Vagina (tissue), 2 donors: ENCODE measurements at regions not wholly inside any gene's neighbourhood (a gene's known extent, or its start where the extent isn't known, plus 50 kb on each side); places are given as distances from the start of the nearest gene placed in this dataset.
"Not testable (repeated sequence)": the region's sequence is repeated elsewhere in the genome, so short reads cannot be mapped to it uniquely, and the experiment has no call there.

Experiments used
- DNase-seq, 2 donors: peaks; one replicate each; pipeline ENCODE4 v3.0.0-alpha.2; 2017; ENCODE audit errors: extremely low spot score in 2 of 2
- H3K27ac ChIP-seq: fragments of 200-600 bp; sonication (generic); one replicate; pipeline ENCODE4 v1.5.1; 2019
- H3K27me3 ChIP-seq: fragments of 200-600 bp; sonication (generic); one replicate; pipeline ENCODE4 v1.5.1; 2019
- H3K36me3 ChIP-seq, 2 donors: fragments of 200-600 bp; sonication (generic); one replicate each; pipeline ENCODE4 v1.5.1; 2017 to 2019
- H3K4me1 ChIP-seq: fragments of 200-600 bp; sonication (generic); one replicate; pipeline ENCODE4 v1.5.1; 2019
- H3K4me3 ChIP-seq, 2 donors: fragments of 200-600 bp; sonication (generic); 1 replicate in 1 of 2; 2 replicates in 1 of 2; pipeline ENCODE4 v1.5.1; 2016 to 2019
- H3K9me3 ChIP-seq: fragments of 200-600 bp; sonication (generic); one replicate; pipeline ENCODE4 v1.5.1; 2019
- POLR2A ChIP-seq, 2 donors: fragments of 450-650 bp; IDR thresholded peaks; one replicate each; pipeline ENCODE4 v1.6.1; 2017; ENCODE audit warnings: antibody characterized with exemption in 2 of 2, mild to moderate bottlenecking in 2 of 2, moderate library complexity in 2 of 2
- POLR2AphosphoS5 ChIP-seq, 2 donors: sonication (generic); formaldehyde crosslinking; IDR thresholded peaks; one replicate each; pipeline ENCODE4 v1.9.0; 2017; ENCODE audit warnings: antibody characterized with exemption in 2 of 2, mild to moderate bottlenecking in 2 of 2, low read depth in 1 of 2; ENCODE audit not compliant: insufficient read depth in 1 of 2
- intact Hi-C: fragments of 100-400 bp; cut with DNase I; formaldehyde crosslinking; loops from one replicate; pipeline ENCODE4 v1.15.1; 2023
- TF ChIP-seq, protein P1 (sequence below), 3 experiments: fragments of 450-650 bp in 2 of 3; fragments of 200-600 bp in 1 of 3; sonication (generic) in 1 of 3; IDR thresholded peaks; one replicate each; pipeline ENCODE4 v1.5.1; 2017 to 2019; ENCODE audit warnings: antibody characterized with exemption in 3 of 3, mild to moderate bottlenecking in 2 of 3, moderate library complexity in 2 of 3

DNA sequence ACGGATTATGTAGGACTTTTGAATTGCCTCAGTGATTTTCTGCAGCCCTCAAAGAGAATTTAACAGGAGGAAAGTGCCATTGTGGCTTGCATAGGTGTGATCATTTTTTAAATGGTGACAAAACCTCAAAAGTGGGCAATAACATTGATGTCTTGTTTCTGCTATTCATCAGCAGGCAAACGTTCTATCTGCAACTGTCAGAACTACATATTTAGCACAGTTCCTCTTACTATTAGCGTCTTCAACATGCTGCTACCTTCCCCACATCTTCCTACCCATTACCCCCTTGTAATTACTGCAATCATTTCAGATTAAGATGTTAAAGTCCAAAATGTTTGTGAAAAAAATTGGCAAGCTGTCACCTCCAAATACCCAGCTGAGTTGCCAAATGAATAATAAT is 254.6 kb downstream of the SMARCA2 start:
- H3K27ac ChIP-seq: no peak overlapping the region
- H3K9me3 ChIP-seq: no peaks in the 10 kb centered on the region
- no peaks in the 10 kb centered on the region for H3K27me3 ChIP-seq
- intact Hi-C loops: no loop called here
- H3K36me3 ChIP-seq: no peaks in the 10 kb centered on the region
- DNase-seq: no peak
- H3K4me1 ChIP-seq: peaks cover 9% of the 10 kb centered on the region
- H3K4me3 ChIP-seq: no peak overlapping the region
- TF ChIP-seq, protein P1, sequence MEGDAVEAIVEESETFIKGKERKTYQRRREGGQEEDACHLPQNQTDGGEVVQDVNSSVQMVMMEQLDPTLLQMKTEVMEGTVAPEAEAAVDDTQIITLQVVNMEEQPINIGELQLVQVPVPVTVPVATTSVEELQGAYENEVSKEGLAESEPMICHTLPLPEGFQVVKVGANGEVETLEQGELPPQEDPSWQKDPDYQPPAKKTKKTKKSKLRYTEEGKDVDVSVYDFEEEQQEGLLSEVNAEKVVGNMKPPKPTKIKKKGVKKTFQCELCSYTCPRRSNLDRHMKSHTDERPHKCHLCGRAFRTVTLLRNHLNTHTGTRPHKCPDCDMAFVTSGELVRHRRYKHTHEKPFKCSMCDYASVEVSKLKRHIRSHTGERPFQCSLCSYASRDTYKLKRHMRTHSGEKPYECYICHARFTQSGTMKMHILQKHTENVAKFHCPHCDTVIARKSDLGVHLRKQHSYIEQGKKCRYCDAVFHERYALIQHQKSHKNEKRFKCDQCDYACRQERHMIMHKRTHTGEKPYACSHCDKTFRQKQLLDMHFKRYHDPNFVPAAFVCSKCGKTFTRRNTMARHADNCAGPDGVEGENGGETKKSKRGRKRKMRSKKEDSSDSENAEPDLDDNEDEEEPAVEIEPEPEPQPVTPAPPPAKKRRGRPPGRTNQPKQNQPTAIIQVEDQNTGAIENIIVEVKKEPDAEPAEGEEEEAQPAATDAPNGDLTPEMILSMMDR (IDR thresholded peaks at IDR 0.05): no peak
- TF ChIP-seq POLR2AphosphoS5 (IDR thresholded peaks at IDR 0.05; ENCODE audit: insufficient read depth in 1 of 2, low read depth in 1 of 2): no peak

DNA sequence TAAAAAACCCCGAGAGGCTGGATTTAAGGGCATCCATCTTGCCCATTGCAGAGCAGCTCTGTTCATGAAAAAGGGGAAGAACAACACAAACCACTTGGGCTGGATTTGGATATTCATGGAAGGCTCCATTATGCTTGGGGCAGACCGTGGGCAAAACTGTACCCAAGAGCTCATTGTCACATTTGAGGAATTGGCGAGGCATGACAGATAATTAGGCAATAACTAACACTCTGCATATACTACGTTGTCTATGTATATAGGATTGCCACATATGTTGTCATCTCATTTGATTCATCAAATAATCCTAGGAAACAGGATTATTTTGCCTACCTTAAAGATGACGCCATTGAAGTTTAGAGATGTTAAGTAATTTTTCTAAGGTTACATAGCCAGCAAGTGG is 255.4 kb downstream of the SMARCA2 start:
- no peaks in the 10 kb centered on the region for H3K27me3 ChIP-seq
- no peak for TF ChIP-seq POLR2A (IDR thresholded peaks at IDR 0.05)
- TF ChIP-seq POLR2AphosphoS5 (IDR thresholded peaks at IDR 0.05; ENCODE audit: insufficient read depth in 1 of 2, low read depth in 1 of 2): no peak
- TF ChIP-seq, protein P1 (IDR thresholded peaks at IDR 0.05): no peak
- no peaks in the 10 kb centered on the region for H3K36me3 ChIP-seq
- no peak overlapping the region for H3K4me3 ChIP-seq
- H3K4me1 ChIP-seq: peaks cover 9% of the 10 kb centered on the region
- H3K27ac ChIP-seq: no peak overlapping the region
- no peaks in the 10 kb centered on the region for H3K9me3 ChIP-seq
- DNase-seq: no peak
- intact Hi-C loops: no loop called here

DNA sequence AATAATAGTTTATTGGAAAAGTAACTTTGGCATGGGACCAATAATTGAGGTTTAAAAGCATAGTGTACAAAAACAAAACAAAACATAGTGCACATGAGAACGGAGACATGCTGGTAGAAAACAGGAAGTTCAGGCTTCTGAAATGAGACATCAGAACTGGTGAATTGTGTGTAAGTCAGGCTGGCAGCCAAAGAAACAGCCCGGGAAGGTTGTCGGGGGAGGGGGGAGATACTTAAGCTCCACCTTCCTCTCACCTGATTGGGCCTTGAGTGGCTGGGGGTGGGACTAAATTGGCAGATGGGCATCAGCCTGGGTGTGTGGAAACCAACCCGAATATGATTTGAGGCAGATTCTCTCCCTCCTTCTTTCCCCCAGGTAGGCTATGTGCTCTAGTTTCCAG is 256.3 kb downstream of the SMARCA2 start:
- Histone ChIP-seq H3K9me3 (no peaks in the 10 kb centered on the region), H3K4me3 (no peak overlapping the region), H3K27me3 (no peaks in the 10 kb centered on the region), H3K36me3 (no peaks in the 10 kb centered on the region), H3K27ac (no peak overlapping the region), H3K4me1 (peaks cover 9% of the 10 kb centered on the region)
- TF ChIP-seq, protein P1 (IDR thresholded peaks at IDR 0.05): no peak
- no peak for TF ChIP-seq POLR2AphosphoS5 (IDR thresholded peaks at IDR 0.05; ENCODE audit: insufficient read depth in 1 of 2, low read depth in 1 of 2)
- TF ChIP-seq POLR2A (IDR thresholded peaks at IDR 0.05): no peak
- intact Hi-C loops: no loop called here
- no peak for DNase-seq

DNA sequence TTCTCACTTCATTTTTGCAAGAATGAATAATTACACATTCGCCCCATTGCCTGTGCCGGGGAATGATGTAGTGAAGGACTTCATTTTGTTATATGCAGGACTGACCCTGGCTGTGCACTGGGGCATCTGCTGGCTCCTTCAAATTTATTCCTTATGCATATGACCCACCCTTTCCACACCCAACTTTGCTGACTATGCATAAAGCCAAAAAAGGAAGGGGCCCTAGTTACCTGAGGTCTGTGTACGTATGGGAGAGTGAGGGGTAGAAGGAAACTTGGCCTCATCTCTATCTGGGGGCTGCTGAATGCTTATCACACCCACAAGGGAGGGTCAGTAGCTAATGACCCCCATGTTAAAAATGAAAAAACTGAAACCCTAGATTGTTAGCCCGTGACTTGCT is 259.6 kb downstream of the SMARCA2 start:
- Histone ChIP-seq H3K36me3 (no peaks in the 10 kb centered on the region), H3K4me3 (no peak overlapping the region), H3K27ac (no peak overlapping the region), H3K4me1 (no peaks in the 10 kb centered on the region), H3K27me3 (no peaks in the 10 kb centered on the region), H3K9me3 (no peaks in the 10 kb centered on the region)
- intact Hi-C loops: no loop called here
- TF ChIP-seq POLR2AphosphoS5 (IDR thresholded peaks at IDR 0.05; ENCODE audit: insufficient read depth in 1 of 2, low read depth in 1 of 2) (no peak), POLR2A (IDR thresholded peaks at IDR 0.05) (no peak)
- TF ChIP-seq, protein P1 (IDR thresholded peaks at IDR 0.05): no peak
- no peak for DNase-seq

DNA sequence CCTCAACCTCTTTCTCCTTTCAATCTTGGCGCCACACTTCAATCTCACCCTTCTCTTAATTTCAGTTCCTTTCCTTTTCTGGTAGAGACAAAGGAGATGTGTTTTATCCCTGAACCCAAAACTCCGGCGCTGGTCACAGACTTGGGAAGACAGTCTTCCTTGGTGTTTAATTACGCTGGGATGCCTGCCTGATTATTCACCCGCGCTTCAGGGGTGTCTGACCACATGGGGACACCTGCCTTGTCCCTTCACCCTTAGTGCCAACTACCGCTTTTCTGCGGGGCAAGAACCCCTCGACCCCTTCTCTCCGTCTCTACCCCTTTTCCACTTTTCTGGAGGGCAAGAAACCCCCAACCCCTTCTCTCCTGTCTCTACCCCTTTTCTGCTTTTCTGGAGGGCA is 261.1 kb downstream of the SMARCA2 start:
- H3K9me3 ChIP-seq: no peaks in the 10 kb centered on the region
- intact Hi-C loops: no loop called here
- DNase-seq: no peak
- no peak for TF ChIP-seq POLR2A (IDR thresholded peaks at IDR 0.05)
- TF ChIP-seq, protein P1 (IDR thresholded peaks at IDR 0.05): no peak
- TF ChIP-seq POLR2AphosphoS5 (IDR thresholded peaks at IDR 0.05; ENCODE audit: insufficient read depth in 1 of 2, low read depth in 1 of 2): no peak
- H3K27ac ChIP-seq: no peak overlapping the region
- no peaks in the 10 kb centered on the region for H3K27me3 ChIP-seq
- H3K4me3 ChIP-seq: no peak overlapping the region
- H3K36me3 ChIP-seq: no peaks in the 10 kb centered on the region
- no peaks in the 10 kb centered on the region for H3K4me1 ChIP-seq

DNA sequence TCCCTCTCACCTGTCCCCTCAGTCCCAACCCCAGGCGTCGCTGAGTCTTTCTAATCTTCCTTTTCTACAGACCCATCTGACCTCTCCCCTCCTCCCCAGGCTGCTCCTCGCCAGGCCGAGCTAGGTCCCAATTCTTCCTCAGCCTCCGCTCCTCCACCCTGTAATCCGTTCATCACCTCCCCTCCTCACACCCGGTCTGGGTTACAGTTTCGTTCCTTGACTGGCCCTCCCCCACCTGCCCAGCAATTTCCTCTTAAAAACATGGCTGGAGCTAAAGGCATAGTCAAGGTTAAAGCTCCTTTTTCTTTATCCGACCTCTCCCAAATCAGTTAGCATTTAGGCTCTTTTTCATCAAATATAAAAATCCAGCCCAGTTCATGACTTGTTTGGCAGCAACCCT is 262.0 kb downstream of the SMARCA2 start:
- H3K36me3 ChIP-seq, H3K27me3 ChIP-seq, H3K4me1 ChIP-seq, H3K27ac ChIP-seq, intact Hi-C loops, H3K4me3 ChIP-seq, DNase-seq, H3K9me3 ChIP-seq: not testable (repeated sequence)

DNA sequence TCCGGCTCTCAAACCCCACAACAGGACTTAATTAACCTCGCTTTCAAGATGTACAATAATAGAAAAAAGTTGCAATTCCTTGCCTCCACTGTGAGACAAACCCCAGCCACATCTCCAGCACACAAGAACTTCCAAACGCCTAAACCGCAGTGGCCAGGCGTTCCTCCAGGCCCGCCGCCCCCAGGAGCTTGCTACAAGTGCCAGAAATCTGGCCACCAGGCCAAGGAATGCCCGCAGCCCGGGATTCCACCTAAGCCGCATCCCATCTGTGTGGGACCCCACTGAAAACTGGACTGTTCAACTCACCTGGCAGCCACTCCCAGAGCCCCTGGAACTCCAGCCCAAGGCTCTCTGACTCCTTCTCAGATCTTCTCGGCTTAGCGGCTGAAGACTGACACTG is 262.5 kb downstream of the SMARCA2 start:
- intact Hi-C loops, H3K4me3 ChIP-seq, H3K27ac ChIP-seq, H3K36me3 ChIP-seq, DNase-seq, H3K9me3 ChIP-seq, H3K4me1 ChIP-seq, H3K27me3 ChIP-seq: not testable (repeated sequence)

DNA sequence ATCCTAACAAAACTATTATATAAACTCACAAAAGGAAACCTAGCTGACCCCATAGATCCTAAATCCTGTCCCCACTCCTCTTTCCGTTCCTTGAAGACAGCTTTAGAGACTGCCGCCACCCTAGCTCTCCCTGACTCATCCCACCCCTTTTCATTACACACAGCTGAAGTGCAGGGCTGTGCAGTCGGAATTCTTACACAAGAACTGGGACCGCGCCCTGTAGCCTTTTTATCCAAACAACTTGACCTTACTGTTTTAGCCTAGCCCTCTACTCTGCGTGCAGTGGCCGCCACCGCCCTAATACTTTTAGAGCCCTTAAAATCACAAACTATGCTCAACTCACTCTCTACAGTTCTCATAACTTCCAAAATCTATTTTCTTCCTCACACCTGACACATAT is 264.0 kb downstream of the SMARCA2 start:
- H3K4me3 ChIP-seq, H3K27me3 ChIP-seq, intact Hi-C loops, H3K27ac ChIP-seq, DNase-seq, H3K4me1 ChIP-seq, H3K36me3 ChIP-seq, H3K9me3 ChIP-seq: not testable (repeated sequence)
